ENCODE measurements at regions not wholly inside any gene's neighbourhood (a gene's known extent, or its start where the extent isn't known, plus 50 kb on each side); places are given as distances from the start of the nearest gene placed in this dataset.

- ChIA-PET CTCF (no interaction called here), POLR2A (no interaction called here)
- H3K4me1 ChIP-seq (ENCODE audit: control insufficient read depth, insufficient read depth, low read length) = no peaks in the 10 kb centered on the region
- TF ChIP-seq ZSCAN30 (tag by site-specific recombination; IDR thresholded peaks at IDR 0.05) (no peak), ZNF707 (tag by site-specific recombination; IDR thresholded peaks at IDR 0.05) (no peak), ZNF830 (tag by site-specific recombination; IDR thresholded peaks at IDR 0.05; ENCODE audit: low read depth) (no peak), SALL2 (tag by site-specific recombination; IDR thresholded peaks at IDR 0.05; ENCODE audit: borderline replicate concordance) (no peak), PRDM1 (tag by site-specific recombination; IDR thresholded peaks at IDR 0.05) (no peak), ZNF280C (tag by site-specific recombination; IDR thresholded peaks at IDR 0.05) (no peak), ZNF169 (tag by site-specific recombination; IDR thresholded peaks at IDR 0.05) (no peak), ZNF311 (tag by site-specific recombination; IDR thresholded peaks at IDR 0.05; ENCODE audit: borderline replicate concordance) (no peak), ZNF10 (tag by site-specific recombination; IDR thresholded peaks at IDR 0.05) (no peak)
- H3K36me3 ChIP-seq (ENCODE audit: control insufficient read depth in 2 of 2, insufficient read depth in 1 of 2, low read length in 2 of 2) = no peaks in the 10 kb centered on the region
- H3K9me3 ChIP-seq (ENCODE audit: control insufficient read depth, insufficient read depth, low read depth, low read length) = no peaks in the 10 kb centered on the region
- H3K4me3 ChIP-seq (ENCODE audit: low read depth, low read length) = no peak overlapping the region
- H3K27ac ChIP-seq (ENCODE audit: extremely low read depth, low read depth, low read length) = no peak overlapping the region
Observed at GRCh38 chr10:113293167-113293566, 259.7 kb upstream of the HABP2 start.

GRCh38 chr10:113294868-113295267 is 258.0 kb upstream of the HABP2 start:
- ChIA-PET POLR2A (no interaction called here), CTCF (no interaction called here)
- Histone ChIP-seq H3K27ac (ENCODE audit: extremely low read depth, low read depth, low read length) (no peak overlapping the region), H3K4me1 (ENCODE audit: control insufficient read depth, insufficient read depth, low read length) (no peaks in the 10 kb centered on the region), H3K36me3 (ENCODE audit: control insufficient read depth in 2 of 2, insufficient read depth in 1 of 2, low read length in 2 of 2) (no peaks in the 10 kb centered on the region), H3K4me3 (ENCODE audit: low read depth, low read length) (no peak overlapping the region), H3K9me3 (ENCODE audit: control insufficient read depth, insufficient read depth, low read depth, low read length) (no peaks in the 10 kb centered on the region)
- TF ChIP-seq ZSCAN4 (tag by site-specific recombination; IDR thresholded peaks at IDR 0.05) (no peak), ZNF664 (tag by site-specific recombination; IDR thresholded peaks at IDR 0.05) (no peak), ZBTB1 (tag by site-specific recombination; IDR thresholded peaks at IDR 0.05) (no peak)

- no peak overlapping the region for H3K27ac ChIP-seq (ENCODE audit: extremely low read depth, low read depth, low read length)
- no peaks in the 10 kb centered on the region for H3K4me1 ChIP-seq (ENCODE audit: control insufficient read depth, insufficient read depth, low read length)
- H3K4me3 ChIP-seq (ENCODE audit: low read depth, low read length) = no peak overlapping the region
- TF ChIP-seq ZNF274 (IDR thresholded peaks at IDR 0.05; ENCODE audit: low read length) (no peak), ZNF274 (tag by site-specific recombination; IDR thresholded peaks at IDR 0.05; ENCODE audit: borderline replicate concordance) (no peak), ZNF221 (tag by site-specific recombination; IDR thresholded peaks at IDR 0.05; ENCODE audit: borderline replicate concordance) (no peak), ZBTB44 (tag by site-specific recombination; IDR thresholded peaks at IDR 0.05) (no peak), ZNF692 (tag by site-specific recombination; IDR thresholded peaks at IDR 0.05) (no peak), ZNF785 (tag by site-specific recombination; IDR thresholded peaks at IDR 0.05) (no peak), ZNF837 (tag by site-specific recombination; IDR thresholded peaks at IDR 0.05) (no peak), SCRT1 (tag by site-specific recombination; IDR thresholded peaks at IDR 0.05; ENCODE audit: borderline replicate concordance) (no peak), HOXC10 (CRISPR knock-in tag; IDR thresholded peaks at IDR 0.05) (no peak), ZNF398 (tag by site-specific recombination; IDR thresholded peaks at IDR 0.05) (no peak), ZNF558 (tag by site-specific recombination; IDR thresholded peaks at IDR 0.05) (no peak)
- no peaks in the 10 kb centered on the region for H3K9me3 ChIP-seq (ENCODE audit: control insufficient read depth, insufficient read depth, low read depth, low read length)
- POLR2A ChIA-PET = interaction anchor here (0.6 kb wide), 1 partner anchor 248 kb away, joined by 6 read pairs; no protein-coding TSS in a partner anchor
- CTCF ChIA-PET = interaction anchor here (0.6 kb wide), 1 partner anchor 746 kb away, joined by 3 read pairs; no protein-coding TSS in a partner anchor
- H3K36me3 ChIP-seq (ENCODE audit: control insufficient read depth in 2 of 2, insufficient read depth in 1 of 2, low read length in 2 of 2) = no peaks in the 10 kb centered on the region
Observed at GRCh38 chr10:113297226-113297625, 255.6 kb upstream of the HABP2 start.

All from HEK293 (cell line).